Colon (tissue), 2 donors: ENCODE measurements at regions not wholly inside any gene's neighbourhood (a gene's known extent, or its start where the extent isn't known, plus 50 kb on each side); places are given as distances from the start of the nearest gene placed in this dataset.

Source experiments
- FAIRE-seq: peaks from 2 replicates; lab custom pipeline; 2012; peaks lifted over from hg19 to GRCh38; lab: Jason Lieb, UNC
- donor health status: control.
- donor health status: control.

- FAIRE-seq, result no peak
Observed at GRCh38 chr20:60431349-60431748, 473.1 kb downstream of the CDH26 start.

DNA sequence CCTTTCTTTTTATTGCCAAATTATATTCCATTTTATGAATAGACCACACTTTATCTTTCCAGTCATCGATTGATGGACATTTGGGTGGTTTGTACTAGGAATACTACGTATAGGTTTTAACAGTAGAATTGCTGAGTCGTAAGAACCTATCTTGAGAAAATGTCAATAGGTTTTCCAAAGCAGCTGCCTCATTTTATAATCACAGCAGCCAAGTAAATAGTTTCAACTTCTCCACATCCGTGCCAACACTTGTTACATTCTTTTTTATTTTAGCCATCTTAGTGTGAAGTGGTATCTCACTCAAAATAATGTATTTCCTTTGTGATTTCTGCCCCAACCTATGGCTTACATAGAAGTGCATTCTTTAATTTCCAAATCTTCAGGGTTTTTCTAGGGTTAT lies 479.2 kb downstream of the CDH26 start:
- FAIRE-seq, result no peak

GRCh38 chr20:60446267-60447111 lies 488.3 kb downstream of the CDH26 start:
- no peak for FAIRE-seq

GRCh38 chr20:60447703-60448102 lies 489.5 kb downstream of the CDH26 start:
- FAIRE-seq, result no peak

DNA sequence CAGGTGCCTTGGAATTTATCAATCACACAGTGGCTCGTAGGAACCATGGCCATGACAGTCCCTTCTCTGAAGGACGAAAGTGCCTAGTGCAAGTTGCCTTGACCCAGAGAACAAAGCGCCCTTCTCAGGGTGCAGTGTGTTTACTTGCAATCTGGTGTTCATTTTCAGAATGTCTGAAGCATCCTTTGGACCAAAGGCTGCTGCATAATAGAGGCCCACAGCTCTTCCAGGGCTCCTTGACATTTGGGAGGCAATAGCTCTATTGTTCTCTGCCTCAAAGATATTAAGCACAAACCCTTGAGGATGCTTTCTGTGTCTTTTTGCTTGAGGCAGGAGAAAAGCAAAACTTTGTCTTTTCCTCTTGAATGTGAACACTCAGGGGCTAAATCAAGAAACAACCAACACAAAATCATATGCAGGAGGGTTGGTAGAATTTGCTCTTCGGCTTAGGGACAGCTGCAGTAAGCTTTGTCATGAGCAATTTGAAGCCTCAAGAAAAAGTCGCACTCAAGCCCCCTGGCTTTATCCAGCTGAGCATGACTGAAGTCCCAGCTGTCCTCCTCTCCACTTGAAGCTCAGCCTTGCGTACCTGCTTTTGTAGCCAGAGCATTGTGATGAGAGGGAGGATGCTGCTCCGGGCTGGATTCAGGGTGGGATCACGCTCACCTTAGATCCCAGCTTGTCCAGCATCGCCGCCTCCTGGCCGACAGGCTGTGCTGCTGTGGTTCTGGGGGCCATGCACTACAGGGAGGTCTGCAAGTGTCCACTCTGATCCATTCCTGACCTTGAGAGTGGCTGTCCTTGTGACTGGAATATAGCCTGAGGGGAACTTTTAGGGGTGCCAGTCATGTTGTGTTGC lies 495.4 kb downstream of the CDH26 start:
- no peak for FAIRE-seq

DNA sequence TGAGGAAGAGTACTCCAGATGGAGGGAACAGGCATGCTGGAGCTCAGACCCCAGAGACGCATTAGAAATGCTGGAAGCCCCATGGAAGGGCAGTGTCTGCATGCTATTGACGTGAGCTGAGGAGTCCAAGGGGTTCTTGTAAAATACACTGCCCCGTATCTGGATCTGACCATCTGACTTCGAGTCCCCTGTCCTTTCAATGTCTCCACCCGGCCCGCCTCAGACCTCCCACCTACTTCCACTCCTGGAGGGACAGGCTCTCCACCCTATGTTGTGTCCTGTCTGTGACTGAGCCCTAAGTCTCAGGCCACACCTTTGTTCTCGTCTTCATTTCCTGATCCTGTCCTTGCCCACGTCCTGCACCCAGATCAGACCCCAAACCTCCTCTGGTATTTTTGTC lies 496.3 kb downstream of the CDH26 start:
- no peak for FAIRE-seq

GRCh38 chr20:60455272-60455671 lies 497.0 kb downstream of the CDH26 start:
- FAIRE-seq, result no peak

- FAIRE-seq, result no peak
Observed at GRCh38 chr20:60459212-60459611, 501.0 kb downstream of the CDH26 start.

DNA sequence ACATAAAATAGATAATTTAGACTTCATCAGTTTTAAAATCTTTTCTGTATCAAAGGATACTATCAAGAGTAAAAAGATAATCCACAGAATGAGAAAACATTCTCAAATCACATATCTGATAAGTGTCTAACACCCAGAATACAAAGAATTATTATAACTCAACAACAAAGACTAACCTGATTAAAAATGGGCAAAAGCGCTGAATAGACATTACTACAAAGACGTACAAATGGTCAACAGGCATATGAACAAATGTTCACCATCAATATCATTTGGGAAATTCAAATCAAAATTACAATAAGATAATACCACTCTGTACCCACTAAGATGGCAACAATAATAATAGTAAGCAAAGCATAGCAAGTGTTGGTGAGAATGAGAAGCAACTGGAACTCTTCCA lies 503.8 kb downstream of the CDH26 start:
- no peak for FAIRE-seq

DNA sequence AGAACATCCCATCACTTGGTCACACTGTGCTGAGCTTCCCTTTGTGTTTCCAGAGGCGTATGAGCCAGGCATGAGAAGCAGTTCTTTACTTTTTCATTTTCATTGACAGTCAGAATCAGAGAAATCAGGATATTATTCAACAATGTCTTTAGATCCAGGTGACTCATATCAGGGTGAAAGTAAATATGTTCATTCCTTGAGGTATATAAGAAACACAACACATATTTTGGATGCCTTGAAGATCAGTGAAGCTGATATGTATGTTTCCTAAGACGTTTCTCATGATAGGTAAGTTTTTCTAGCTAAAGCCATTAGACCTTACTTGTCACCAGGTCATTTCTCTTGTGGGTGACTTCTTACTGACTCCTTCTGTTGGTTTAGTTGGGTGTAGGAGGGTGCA lies 505.6 kb downstream of the CDH26 start:
- no peak for FAIRE-seq

DNA sequence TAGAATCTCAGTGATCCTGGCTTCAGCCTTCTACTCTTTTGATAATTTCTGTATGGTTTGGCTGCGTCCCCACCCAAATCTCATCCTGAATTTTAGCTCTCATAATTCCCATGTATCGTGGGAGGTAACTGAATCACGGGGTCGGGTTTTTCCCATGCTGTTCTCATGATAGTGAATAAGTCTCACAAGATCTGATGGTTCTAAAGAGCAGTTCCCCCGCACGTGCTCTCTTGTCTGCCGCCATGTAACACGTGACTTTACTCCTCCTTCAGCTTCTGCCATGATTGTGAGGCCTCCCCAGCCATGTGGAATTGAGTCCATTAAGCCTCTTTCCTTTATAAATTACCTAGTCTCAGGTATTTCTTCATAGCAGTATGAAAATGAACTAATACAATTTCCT lies 507.2 kb downstream of the CDH26 start:
- FAIRE-seq, result no peak

GRCh38 chr20:60465993-60466686 lies 507.9 kb downstream of the CDH26 start:
- no peak for FAIRE-seq

- no peak for FAIRE-seq
Observed at GRCh38 chr20:60466687-60467022, 508.4 kb downstream of the CDH26 start.

DNA sequence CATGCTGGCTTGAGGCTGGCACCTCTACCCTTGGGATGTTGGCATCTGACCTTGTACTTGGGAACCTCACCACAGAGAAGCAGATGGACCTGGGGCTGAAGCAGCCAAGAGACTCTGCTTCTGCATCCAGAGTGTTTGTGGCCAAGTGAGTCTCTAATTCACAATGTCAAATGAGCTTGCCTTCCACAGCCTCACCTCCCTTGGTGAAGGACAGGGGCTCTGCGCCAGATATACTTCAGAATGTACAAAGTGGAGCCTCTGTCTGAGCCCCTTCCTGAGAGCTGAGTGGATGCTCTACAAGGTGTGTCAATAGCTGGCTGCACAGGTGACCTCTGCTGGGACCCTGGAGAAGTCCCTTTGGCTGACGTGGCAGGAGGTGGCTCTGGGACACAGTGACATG lies 508.9 kb downstream of the CDH26 start:
- no peak for FAIRE-seq

DNA sequence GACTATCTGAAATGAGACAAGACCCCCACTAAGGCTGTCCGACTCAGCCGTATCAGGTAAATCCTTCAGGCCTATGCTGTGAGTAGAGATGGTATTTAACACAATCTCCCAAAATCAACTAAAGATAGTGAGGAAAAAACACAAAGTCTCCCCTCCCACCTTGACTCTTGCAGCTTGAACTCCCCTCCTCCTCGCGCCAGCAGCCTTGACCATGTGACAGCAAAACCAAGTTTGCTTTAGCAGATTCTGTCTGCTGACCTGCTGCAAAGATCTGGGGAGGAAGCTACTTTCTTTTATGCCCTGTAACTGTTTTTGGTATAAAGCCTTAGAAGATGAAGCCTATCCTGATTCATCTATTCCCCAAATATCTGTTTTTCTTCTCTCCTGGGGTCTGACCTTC lies 509.5 kb downstream of the CDH26 start:
- no peak for FAIRE-seq

- FAIRE-seq, result no peak
Observed at GRCh38 chr20:60469829-60470228, 511.6 kb downstream of the CDH26 start.

DNA sequence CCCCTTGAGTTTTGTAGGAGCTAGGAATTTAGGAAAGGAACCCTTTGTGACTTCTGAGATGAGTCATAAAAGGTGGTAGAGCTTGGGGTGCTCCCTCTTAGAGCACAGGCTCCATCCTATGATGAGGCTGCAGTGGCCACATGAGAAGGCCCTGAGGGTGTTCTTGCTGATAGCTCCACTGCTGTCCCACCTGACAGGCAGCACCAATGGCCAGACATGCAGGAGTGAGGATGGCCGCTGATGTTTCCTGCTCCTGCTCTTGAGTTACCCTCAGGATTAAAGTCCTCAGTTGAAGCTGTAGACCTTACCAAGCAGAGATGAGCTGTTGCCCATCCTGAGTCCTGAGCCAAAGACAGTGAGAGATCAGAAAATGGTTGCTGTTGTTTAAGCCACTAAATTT lies 512.1 kb downstream of the CDH26 start:
- FAIRE-seq, result no peak

DNA sequence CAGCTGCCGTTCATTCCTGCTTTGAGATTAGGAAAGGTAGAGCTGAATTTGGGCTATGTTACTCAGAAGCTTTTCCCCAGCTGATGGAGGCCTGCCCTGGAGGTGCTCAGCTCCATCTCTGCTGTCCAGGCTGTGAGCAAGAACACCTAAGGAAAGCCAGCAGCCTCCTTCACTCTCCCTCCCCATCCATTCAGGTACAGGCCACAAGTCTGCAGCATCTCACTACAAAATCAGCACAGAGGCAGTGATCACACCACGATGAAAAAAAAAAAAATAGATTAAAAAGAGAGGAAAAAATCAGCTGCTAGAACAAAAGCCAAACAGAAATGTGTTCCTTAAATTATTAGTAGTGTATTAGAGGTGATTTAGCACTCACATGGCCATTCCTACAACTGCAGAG lies 515.0 kb downstream of the CDH26 start:
- FAIRE-seq, result no peak

GRCh38 chr20:60474385-60474910 lies 516.2 kb downstream of the CDH26 start:
- FAIRE-seq, result no peak

DNA sequence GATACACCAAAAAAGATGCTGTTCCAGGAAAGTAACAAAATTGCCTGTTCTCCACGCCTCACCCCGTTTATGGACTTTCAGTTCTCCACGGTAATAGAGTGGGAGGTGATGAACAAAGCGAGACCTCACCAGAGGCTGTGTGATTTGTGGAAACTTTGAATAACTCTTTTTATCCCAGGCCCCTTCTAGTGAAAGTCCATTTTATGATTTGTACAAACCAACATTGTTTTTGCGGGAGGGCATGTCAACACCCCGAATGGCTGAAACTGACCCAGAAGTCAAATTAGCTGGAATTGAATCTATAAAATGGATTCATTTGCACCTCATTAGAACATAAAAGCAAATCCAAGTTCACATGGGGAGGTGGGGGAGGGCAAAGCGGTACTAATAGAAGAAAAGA lies 517.8 kb downstream of the CDH26 start:
- no peak for FAIRE-seq

DNA sequence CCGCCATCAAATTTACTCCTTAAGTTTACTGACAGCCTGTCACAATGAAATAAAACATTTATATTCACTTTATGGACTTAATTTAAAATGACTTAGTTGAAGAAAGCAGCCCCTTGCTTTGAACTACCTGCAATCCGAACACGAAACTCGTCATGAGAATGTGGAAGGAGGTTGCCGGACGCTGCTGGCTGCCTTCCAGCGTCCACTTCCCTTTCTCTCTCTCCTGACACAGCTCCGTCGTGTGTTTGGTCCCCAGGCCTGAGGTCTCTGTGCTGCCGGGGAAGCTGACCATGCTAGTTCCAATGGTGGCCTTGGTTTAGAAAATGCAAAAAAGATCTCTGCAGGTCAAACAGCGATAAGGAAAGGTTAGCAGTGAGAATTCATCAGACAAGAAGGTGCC lies 519.7 kb downstream of the CDH26 start:
- no peak for FAIRE-seq

DNA sequence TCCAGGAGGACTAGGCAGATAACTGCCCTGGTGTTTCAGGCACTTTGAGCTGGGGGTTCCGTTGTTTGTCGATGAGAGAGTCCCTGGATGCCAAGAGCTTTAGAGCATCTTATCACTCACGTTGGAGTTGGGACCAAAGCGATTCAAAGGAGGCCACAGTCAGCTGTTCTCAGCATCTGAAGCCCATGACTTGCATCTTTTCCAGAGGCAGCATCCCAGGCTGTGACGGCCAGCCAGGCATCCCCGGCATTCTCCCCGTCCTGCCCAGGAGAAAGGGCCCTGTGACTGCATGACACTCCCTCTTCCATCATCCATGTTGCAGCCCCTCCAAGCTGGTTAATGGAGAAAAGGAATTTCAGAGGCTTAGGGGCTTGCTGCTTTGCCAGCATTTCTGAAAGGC lies 520.3 kb downstream of the CDH26 start:
- no peak for FAIRE-seq
